RPMI8226 (cell line): ENCODE measurements at regions not wholly inside any gene's neighbourhood (a gene's known extent, or its start where the extent isn't known, plus 50 kb on each side); places are given as distances from the start of the nearest gene placed in this dataset.
A peak's percentile ranks its signal among the peaks of the same experiment; 100 is the strongest.

Experiments used
- DNase-seq: peaks from one replicate; pipeline ENCODE4 v3.0.0-alpha.2; 2015

GRCh38 chr16:6349725-6350124 is 982.9 kb upstream of the RBFOX1 start:
- no peak for DNase-seq

- no peak for DNase-seq
These were observed 987.6 kb upstream of the RBFOX1 start for GRCh38 chr16:6345090-6345489.

GRCh38 chr16:6343157-6343556 is 989.5 kb upstream of the RBFOX1 start:
- no peak for DNase-seq

GRCh38 chr16:6341981-6342380 is 990.7 kb upstream of the RBFOX1 start:
- DNase-seq: no peak

GRCh38 chr16:6335072-6335471 is 997.6 kb upstream of the RBFOX1 start:
- peak; percentile 42 for DNase-seq

GRCh38 chr16:6331770-6332169 is 1000.9 kb upstream of the RBFOX1 start:
- no peak for DNase-seq

- no peak for DNase-seq
These were observed 1014.7 kb upstream of the RBFOX1 start for GRCh38 chr16:6317934-6318333.

GRCh38 chr16:6309271-6309670 is 1023.4 kb upstream of the RBFOX1 start:
- no peak for DNase-seq

GRCh38 chr16:6308176-6308575 is 1024.5 kb upstream of the RBFOX1 start:
- DNase-seq: no peak

- DNase-seq: no peak
These were observed 1032.1 kb upstream of the RBFOX1 start for GRCh38 chr16:6300523-6300922.

- no peak for DNase-seq
These were observed 1034.8 kb upstream of the RBFOX1 start for GRCh38 chr16:6297666-6298410.

GRCh38 chr16:6286176-6286575 is 1046.5 kb upstream of the RBFOX1 start:
- DNase-seq: no peak

- no peak for DNase-seq
These were observed 1047.9 kb upstream of the RBFOX1 start for GRCh38 chr16:6284731-6285130.

GRCh38 chr16:6281994-6282393 is 1050.7 kb upstream of the RBFOX1 start:
- no peak for DNase-seq

- DNase-seq: no peak
These were observed 1051.4 kb upstream of the RBFOX1 start for GRCh38 chr16:6281274-6281673.

GRCh38 chr16:6280055-6280454 is 1052.6 kb upstream of the RBFOX1 start:
- no peak for DNase-seq

- DNase-seq: no peak
These were observed 1053.4 kb upstream of the RBFOX1 start for GRCh38 chr16:6279286-6279685.

- no peak for DNase-seq
These were observed 1058.3 kb upstream of the RBFOX1 start for GRCh38 chr16:6274351-6274750.

- no peak for DNase-seq
These were observed 1065.0 kb upstream of the RBFOX1 start for GRCh38 chr16:6267682-6268081.

- no peak for DNase-seq
These were observed 1065.9 kb upstream of the RBFOX1 start for GRCh38 chr16:6266703-6267102.

GRCh38 chr16:6265968-6266367 is 1066.7 kb upstream of the RBFOX1 start:
- no peak for DNase-seq

- no peak for DNase-seq
These were observed 1074.6 kb upstream of the RBFOX1 start for GRCh38 chr16:6258056-6258455.

GRCh38 chr16:6252541-6252940 is 1080.1 kb upstream of the RBFOX1 start:
- no peak for DNase-seq

- no peak for DNase-seq
These were observed 1082.1 kb upstream of the RBFOX1 start for GRCh38 chr16:6250511-6250910.

GRCh38 chr16:6249863-6250262 is 1082.8 kb upstream of the RBFOX1 start:
- DNase-seq: no peak
